Activated CD8-positive, alpha-beta memory T cell treated with anti-CD3 and anti-CD28 coated beads, Interleukin-2, amount 50 U/mL, for 24 hours (primary cell): ENCODE measurements at regions not wholly inside any gene's neighbourhood (a gene's known extent, or its start where the extent isn't known, plus 50 kb on each side); places are given as distances from the start of the nearest gene placed in this dataset.
"Not testable (repeated sequence)": the region's sequence is repeated elsewhere in the genome, so short reads cannot be mapped to it uniquely, and the experiment has no call there.

ENCODE experiments used
- DNase-seq: peaks from one replicate; pipeline ENCODE4 v3.0.0-alpha.2; 2020; ENCODE audit errors: extremely low read depth

GRCh38 chr17:72470121-72470705 is 349.4 kb downstream of the SOX9 start:
- DNase-seq = no peak

- no peak for DNase-seq
These were observed 349.9 kb downstream of the SOX9 start for GRCh38 chr17:72470734-72471133.

- no peak for DNase-seq
These were observed 350.5 kb downstream of the SOX9 start for GRCh38 chr17:72471296-72471695.

- DNase-seq = no peak
These were observed 351.3 kb downstream of the SOX9 start for GRCh38 chr17:72472106-72472505.

GRCh38 chr17:72472853-72473390 is 352.1 kb downstream of the SOX9 start:
- not testable (repeated sequence) for DNase-seq

DNA sequence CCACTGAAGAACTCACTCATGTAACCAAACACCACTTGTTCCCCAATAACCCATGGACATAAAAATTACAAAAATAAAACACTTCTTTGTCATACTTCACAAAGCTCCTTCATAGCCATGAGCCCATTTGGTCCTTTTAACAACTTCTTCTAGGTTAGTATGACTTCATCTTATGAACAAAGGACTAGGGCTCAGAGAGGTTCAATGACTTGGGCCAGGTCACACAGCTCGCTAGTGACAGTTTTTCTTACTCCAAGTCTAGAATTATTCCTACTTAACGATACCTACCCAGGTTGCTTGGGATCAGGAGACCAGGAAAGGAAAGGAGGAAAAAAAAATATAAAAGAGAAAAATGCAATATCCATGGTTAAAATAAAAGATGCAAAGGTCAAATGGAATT is 353.4 kb downstream of the SOX9 start:
- DNase-seq = no peak

DNA sequence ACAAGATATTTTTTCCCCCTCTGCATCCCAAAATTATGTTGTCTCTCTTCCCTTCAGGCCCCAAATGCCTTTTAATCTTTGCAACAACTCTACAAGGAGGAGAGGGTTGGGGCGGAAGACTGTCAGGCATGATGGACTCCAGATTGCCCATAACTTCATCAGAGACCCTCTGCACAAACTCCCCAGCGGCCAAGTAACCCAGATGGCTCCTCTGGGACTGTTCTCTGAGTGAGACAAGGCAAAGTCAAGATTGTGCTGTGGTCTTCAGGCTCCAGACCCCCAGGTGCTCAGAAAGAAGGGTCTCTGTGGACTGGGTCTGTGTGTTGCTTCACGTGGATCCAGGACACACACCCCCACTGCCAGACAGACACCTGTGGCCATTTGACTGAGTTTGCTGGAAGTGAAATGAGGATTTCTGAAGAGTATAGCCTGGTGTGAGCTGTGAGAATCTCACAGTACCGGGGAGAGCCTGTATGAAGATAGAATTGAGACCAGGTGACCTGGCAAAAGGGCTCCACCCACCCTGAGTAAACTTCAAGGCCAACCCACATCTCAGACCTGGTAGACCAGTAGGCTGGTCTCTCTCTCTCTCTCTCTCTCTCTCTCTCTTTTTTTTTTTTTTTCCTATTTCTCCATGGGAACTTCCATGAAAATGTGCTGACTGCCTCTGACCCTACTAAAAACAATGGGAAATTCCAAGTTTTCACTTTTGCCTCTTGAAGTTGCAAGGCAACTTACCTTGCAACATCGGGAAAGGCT is 354.1 kb downstream of the SOX9 start:
- DNase-seq = no peak

GRCh38 chr17:72476134-72476533 is 355.3 kb downstream of the SOX9 start:
- DNase-seq = no peak

DNA sequence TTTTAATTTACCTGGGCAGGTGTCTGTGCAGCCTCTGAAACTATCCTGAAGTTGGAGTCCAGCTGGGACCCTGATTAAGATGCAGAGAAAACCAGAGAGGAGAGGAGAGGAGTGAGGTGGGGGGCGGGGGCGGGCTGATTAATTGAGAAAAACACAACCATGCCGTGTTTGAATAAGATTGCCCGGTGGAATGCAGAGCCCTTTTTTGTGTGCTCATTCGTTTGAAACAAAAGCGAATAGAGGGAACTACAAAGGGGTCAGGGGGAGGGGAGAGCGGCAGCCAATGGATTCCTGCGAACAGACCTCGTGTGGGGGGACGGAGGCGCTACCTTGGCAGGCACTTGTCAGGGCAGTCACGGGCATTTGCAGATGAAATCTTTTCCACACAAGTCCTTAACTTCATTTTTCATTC is 355.8 kb downstream of the SOX9 start:
- DNase-seq = no peak

- no peak for DNase-seq
These were observed 356.7 kb downstream of the SOX9 start for GRCh38 chr17:72477491-72477890.

DNA sequence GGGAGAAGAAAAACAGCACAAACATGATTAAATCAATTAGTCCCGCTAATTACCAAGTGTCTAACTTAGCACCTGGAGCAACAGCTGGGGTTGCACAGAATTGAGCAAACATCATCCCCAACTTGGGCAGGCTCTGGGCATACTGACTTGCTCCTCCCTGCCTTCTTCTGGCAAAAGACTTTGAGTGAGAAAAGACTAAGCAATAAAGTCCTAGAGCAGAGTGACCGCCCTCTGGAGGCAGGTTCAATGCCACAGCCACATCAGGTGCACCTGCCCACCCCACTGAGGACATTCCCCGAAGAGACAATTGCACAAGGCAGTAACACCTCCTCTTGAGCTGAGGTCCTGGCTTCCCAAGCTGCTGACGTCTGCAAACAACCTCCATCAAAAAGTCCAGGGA is 358.3 kb downstream of the SOX9 start:
- no peak for DNase-seq

- DNase-seq = no peak
These were observed 360.8 kb downstream of the SOX9 start for GRCh38 chr17:72481572-72481971.

GRCh38 chr17:72485596-72485995 is 364.8 kb downstream of the SOX9 start:
- DNase-seq = no peak

GRCh38 chr17:72486806-72487205 is 366.0 kb downstream of the SOX9 start:
- DNase-seq = no peak

DNA sequence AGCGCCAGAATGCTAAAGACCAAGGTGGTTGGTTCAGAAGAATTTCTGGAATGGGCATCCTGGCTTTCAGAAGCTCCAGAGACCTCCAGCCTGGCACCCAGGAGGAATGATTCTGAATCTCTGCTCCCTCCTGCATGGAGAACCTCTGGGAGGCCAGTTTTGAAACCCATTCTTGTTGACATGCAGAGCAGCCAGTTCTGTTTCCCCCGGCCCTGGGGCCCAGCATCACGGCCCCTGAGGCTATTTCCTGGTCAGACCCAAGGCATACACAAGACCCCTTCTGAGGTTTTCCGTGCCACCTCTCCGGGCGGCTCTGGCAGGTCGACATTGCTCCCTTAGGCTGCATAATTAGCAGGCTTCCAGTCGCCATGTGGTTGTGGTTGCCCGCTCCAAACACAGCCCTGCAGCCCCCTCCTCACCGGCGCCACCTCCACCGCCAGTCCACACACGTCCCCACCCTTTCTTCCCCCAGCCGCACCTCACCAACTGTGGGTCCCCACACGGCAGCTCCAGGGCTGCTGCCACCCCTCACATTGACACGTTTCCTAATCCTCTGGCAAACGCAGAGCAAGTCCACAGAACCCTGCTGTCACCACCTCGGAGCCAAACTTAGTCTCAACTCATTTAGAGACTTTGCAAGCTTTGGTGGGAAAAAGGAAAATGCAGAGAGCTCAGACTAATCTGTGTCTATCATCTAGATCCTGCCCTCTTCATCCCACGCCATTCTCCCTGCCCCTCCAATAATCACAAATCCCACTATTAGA is 367.1 kb downstream of the SOX9 start:
- DNase-seq = no peak

DNA sequence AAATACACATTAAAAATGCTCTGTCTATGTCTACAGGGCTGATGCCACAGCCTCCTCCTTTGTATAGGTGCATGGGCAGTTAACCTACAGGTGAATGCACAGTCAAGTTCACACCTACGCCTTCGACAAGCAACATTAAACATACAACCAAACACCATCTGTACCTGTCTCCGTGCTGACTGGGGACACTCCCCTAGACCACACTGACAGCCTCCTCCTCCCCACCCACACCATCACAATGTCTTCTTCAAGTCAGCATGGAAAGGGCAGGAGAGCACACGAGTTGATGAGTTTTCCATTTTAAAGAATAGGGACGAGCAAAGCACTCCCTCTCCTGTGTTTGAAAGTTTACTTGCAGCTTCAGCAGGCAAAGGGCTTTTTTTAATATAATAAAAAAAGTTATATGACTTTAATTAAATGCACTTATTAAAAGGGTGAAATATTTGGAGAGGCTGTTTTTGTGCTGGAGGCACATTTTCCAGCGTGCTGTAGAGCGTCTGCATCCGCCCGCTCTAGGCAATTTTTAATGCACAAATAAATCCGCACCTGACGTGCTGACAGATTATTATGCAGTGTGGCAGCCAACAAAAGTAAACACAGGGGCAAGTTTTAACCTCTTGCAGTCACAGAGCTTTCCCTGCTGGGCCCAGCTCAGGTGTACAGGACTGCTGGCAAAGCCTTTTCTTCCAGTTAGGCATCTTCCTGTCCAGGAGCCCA is 367.9 kb downstream of the SOX9 start:
- DNase-seq = no peak

GRCh38 chr17:72489272-72489641 is 368.4 kb downstream of the SOX9 start:
- no peak for DNase-seq

GRCh38 chr17:72491102-72491501 is 370.3 kb downstream of the SOX9 start:
- no peak for DNase-seq

GRCh38 chr17:72492494-72492893 is 371.7 kb downstream of the SOX9 start:
- no peak for DNase-seq

- no peak for DNase-seq
These were observed 372.1 kb downstream of the SOX9 start for GRCh38 chr17:72492941-72493340.

DNA sequence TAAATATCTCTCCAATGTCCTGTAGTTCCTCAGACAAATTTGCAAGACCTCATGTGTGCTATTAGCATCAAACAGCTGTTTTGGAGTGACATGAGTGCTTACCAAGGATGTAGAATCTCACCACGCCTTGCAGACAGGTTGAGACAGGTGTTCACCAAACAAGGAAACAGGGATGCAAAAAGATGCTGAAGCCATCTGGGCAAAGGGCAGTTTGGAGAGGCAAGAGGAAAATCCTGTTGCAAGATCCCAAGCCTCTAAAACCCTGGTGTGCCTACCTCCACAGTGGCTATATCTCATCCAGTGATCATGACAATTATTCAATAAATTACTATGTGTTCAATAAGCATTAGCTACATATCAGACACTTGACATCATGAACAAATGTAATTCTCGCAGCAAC is 373.7 kb downstream of the SOX9 start:
- no peak for DNase-seq

DNA sequence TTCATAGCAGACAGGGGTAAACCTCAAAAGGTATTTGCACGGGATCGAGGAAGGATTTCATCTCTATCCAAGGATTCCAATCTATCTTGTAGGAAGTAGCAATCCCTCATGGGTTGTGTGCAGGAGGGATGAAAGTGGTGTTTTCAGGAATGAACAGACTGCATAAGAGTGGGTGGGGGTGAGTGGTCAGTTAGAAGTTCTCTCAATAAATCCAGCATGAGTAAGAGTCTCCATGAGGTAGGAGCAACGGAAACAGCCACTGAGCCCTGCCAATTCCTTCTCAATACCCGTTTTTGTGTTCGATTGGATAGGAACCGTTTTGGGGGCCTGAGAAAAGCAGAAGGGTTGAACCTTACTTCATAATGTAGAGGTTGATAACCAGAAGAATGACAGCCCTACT is 375.6 kb downstream of the SOX9 start:
- DNase-seq = no peak
